ENCODE measurements at regions not wholly inside any gene's neighbourhood (a gene's known extent, or its start where the extent isn't known, plus 50 kb on each side); places are given as distances from the start of the nearest gene placed in this dataset.

GRCh38 chr22:49301398-49302149 is 526.1 kb downstream of the BRD1 start:
- H3K4me3 ChIP-seq (replicated peaks; ENCODE audit: low read depth, low read length) = no peak overlapping the region
- DNase-seq (ENCODE audit: extremely low read depth, low read depth) = no peak
- TF ChIP-seq, protein P1, sequence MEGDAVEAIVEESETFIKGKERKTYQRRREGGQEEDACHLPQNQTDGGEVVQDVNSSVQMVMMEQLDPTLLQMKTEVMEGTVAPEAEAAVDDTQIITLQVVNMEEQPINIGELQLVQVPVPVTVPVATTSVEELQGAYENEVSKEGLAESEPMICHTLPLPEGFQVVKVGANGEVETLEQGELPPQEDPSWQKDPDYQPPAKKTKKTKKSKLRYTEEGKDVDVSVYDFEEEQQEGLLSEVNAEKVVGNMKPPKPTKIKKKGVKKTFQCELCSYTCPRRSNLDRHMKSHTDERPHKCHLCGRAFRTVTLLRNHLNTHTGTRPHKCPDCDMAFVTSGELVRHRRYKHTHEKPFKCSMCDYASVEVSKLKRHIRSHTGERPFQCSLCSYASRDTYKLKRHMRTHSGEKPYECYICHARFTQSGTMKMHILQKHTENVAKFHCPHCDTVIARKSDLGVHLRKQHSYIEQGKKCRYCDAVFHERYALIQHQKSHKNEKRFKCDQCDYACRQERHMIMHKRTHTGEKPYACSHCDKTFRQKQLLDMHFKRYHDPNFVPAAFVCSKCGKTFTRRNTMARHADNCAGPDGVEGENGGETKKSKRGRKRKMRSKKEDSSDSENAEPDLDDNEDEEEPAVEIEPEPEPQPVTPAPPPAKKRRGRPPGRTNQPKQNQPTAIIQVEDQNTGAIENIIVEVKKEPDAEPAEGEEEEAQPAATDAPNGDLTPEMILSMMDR (IDR thresholded peaks at IDR 0.05; ENCODE audit: low read depth, low read length, missing control alignments) = no peak

- TF ChIP-seq, protein P1 (IDR thresholded peaks at IDR 0.05; ENCODE audit: low read depth, low read length, missing control alignments) = no peak
- no peak overlapping the region for H3K4me3 ChIP-seq (replicated peaks; ENCODE audit: low read depth, low read length)
- DNase-seq (ENCODE audit: extremely low read depth, low read depth) = no peak
These were observed 526.7 kb downstream of the BRD1 start for GRCh38 chr22:49300951-49301397.

GRCh38 chr22:49300241-49300640 is 527.4 kb downstream of the BRD1 start:
- H3K4me3 ChIP-seq (replicated peaks; ENCODE audit: low read depth, low read length) = no peak overlapping the region
- TF ChIP-seq, protein P1 (IDR thresholded peaks at IDR 0.05; ENCODE audit: low read depth, low read length, missing control alignments) = no peak
- DNase-seq (ENCODE audit: extremely low read depth, low read depth) = no peak

GRCh38 chr22:49299821-49300231 is 527.8 kb downstream of the BRD1 start:
- TF ChIP-seq, protein P1 (IDR thresholded peaks at IDR 0.05; ENCODE audit: low read depth, low read length, missing control alignments) = no peak
- no peak overlapping the region for H3K4me3 ChIP-seq (replicated peaks; ENCODE audit: low read depth, low read length)
- no peak for DNase-seq (ENCODE audit: extremely low read depth, low read depth)

DNA sequence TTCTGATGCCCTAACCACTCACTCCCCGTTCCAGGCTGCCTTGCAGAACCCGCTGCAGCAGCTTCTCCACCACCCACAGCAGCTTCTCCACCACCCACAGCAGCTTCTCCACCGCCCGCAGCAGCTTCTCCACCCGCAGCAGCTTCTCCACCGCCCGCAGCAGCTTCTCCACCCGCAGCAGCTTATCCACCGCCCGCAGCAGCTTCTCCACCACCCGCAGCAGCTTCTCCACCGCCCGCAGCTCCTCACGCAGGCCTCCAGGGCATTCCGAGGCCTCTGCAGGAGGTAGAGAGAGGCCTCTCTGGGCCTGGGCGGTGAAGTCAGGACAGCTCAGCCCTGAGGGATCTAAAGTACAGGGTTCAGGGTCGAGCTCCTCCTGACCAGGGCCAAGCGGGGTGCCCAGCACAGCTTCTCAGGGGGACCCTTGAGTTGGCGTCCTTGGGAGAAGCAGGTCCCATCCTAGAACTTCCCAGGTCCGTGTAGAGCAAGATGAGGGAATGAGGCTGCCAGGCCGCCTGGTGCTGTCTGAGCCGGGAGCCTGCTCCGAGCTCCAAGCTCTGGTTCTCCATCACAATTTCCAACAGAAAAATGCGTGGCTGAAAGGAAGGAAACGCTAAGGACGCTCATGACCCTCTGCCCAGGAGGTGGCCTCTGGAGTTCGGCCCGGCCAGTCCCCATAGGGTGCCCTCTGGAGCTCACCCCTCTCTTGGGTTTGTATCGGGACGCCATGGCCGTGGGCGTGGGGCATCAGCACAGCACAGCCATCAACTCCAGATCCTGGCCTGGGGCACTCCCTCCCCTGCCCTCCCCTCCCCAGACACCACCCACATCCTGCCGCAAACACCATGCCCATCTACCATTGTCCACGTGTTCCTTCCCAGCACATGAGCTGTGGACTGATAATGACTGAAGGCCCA is 528.6 kb downstream of the BRD1 start:
- TF ChIP-seq, protein P1 (IDR thresholded peaks at IDR 0.05; ENCODE audit: low read depth, low read length, missing control alignments) = no peak
- H3K4me3 ChIP-seq (replicated peaks; ENCODE audit: low read depth, low read length) = no peak overlapping the region
- DNase-seq (ENCODE audit: extremely low read depth, low read depth) = no peak

GRCh38 chr22:49297871-49298721 is 529.6 kb downstream of the BRD1 start:
- TF ChIP-seq, protein P1 (IDR thresholded peaks at IDR 0.05; ENCODE audit: low read depth, low read length, missing control alignments) = no peak
- DNase-seq (ENCODE audit: extremely low read depth, low read depth) = no peak
- H3K4me3 ChIP-seq (replicated peaks; ENCODE audit: low read depth, low read length) = no peak overlapping the region
